NCI-H2171 treated with DMSO at 0.1 percent for 48 hours (cell line): ENCODE measurements at regions not wholly inside any gene's neighbourhood (a gene's known extent, or its start where the extent isn't known, plus 50 kb on each side); places are given as distances from the start of the nearest gene placed in this dataset.

Experiments used
- DNase-seq: peaks from one replicate; lab custom pipeline; 2025; lab: John Stamatoyannopoulos, UW

GRCh38 chr9:135239100-135239768 lies 151.8 kb downstream of the OLFM1 start:
- DNase-seq: no peak

GRCh38 chr9:135239769-135240141 lies 152.3 kb downstream of the OLFM1 start:
- DNase-seq: no peak

- DNase-seq: no peak
Measured at GRCh38 chr9:135240222-135240621, 152.8 kb downstream of the OLFM1 start.

GRCh38 chr9:135240871-135241311 lies 153.4 kb downstream of the OLFM1 start:
- no peak for DNase-seq

- DNase-seq: no peak
Measured at GRCh38 chr9:135241381-135242048, 154.0 kb downstream of the OLFM1 start.

GRCh38 chr9:135242049-135242396 lies 154.6 kb downstream of the OLFM1 start:
- DNase-seq: no peak

- DNase-seq: no peak
Measured at GRCh38 chr9:135242406-135242805, 154.9 kb downstream of the OLFM1 start.

GRCh38 chr9:135243201-135244190 lies 156.0 kb downstream of the OLFM1 start:
- no peak for DNase-seq

- peak; percentile 91 for DNase-seq
Measured at GRCh38 chr9:135244271-135245221, 157.1 kb downstream of the OLFM1 start.

- DNase-seq: no peak
Measured at GRCh38 chr9:135245482-135246247, 158.2 kb downstream of the OLFM1 start.

GRCh38 chr9:135246248-135247205 lies 159.1 kb downstream of the OLFM1 start:
- peak; percentile 70 for DNase-seq

- no peak for DNase-seq
Measured at GRCh38 chr9:135247227-135247930, 159.9 kb downstream of the OLFM1 start.

GRCh38 chr9:135248111-135248510 lies 160.6 kb downstream of the OLFM1 start:
- no peak for DNase-seq

- DNase-seq: no peak
Measured at GRCh38 chr9:135248721-135249120, 161.3 kb downstream of the OLFM1 start.

GRCh38 chr9:135249191-135249590 lies 161.7 kb downstream of the OLFM1 start:
- no peak for DNase-seq

GRCh38 chr9:135249711-135250110 lies 162.2 kb downstream of the OLFM1 start:
- no peak for DNase-seq

- DNase-seq: no peak
Measured at GRCh38 chr9:135251331-135251761, 163.9 kb downstream of the OLFM1 start.

- DNase-seq: no peak
Measured at GRCh38 chr9:135251996-135252760, 164.7 kb downstream of the OLFM1 start.
